Adrenal gland (tissue), 9 donors: ENCODE measurements at regions not wholly inside any gene's neighbourhood (a gene's known extent, or its start where the extent isn't known, plus 50 kb on each side); places are given as distances from the start of the nearest gene placed in this dataset.

ENCODE experiments used
- DNase-seq, 7 donors: peaks; one replicate each; pipeline ENCODE4 v3.0.0-alpha.2; 2019 to 2020
- H3K27ac ChIP-seq, 5 donors: fragments of 200-600 bp; sonication (generic) in 4 of 5; 1 replicate in 3 of 5; 2 replicates in 2 of 5; pipeline versions ENCODE4 v1.5.1 to v1.8.0; 2016 to 2020; ENCODE audit warnings: mild to moderate bottlenecking in 1 of 5
- H3K27me3 ChIP-seq: fragments of 200-600 bp; 2 replicates; pipeline ENCODE4 v1.8.0; 2021
- H3K36me3 ChIP-seq, 2 donors: fragments of 200-600 bp; replicated peaks in 1 of 2; 1 replicate in 1 of 2; 2 replicates in 1 of 2; pipeline versions ENCODE4 v1.5.1 to v1.8.0; 2018 to 2022
- H3K4me1 ChIP-seq, 2 donors: fragments of 200-600 bp; replicated peaks in 1 of 2; 1 replicate in 1 of 2; 2 replicates in 1 of 2; pipeline versions ENCODE4 v1.5.1 to v1.8.0; 2018 to 2021
- H3K4me3 ChIP-seq, 4 donors: fragments of 200-600 bp; sonication (generic) in 3 of 4; one replicate each; pipeline ENCODE4 v1.5.1; 2016 to 2018
- H3K9me3 ChIP-seq, 3 donors: fragments of 200-600 bp; sonication (generic) in 1 of 3; replicated peaks in 1 of 3; 1 replicate in 2 of 3; 2 replicates in 1 of 3; pipeline versions ENCODE4 v1.5.1 to v1.8.0; 2016 to 2021
- POLR2A ChIP-seq, 2 donors: fragments of 450-650 bp; IDR thresholded peaks; one replicate each; pipeline ENCODE4 v1.6.1; 2017; ENCODE audit warnings: antibody characterized with exemption in 2 of 2, mild to moderate bottlenecking in 2 of 2, moderate library complexity in 1 of 2
- WGBS, 4 donors: extraction: QIAGEN DNeasy Blood & Tissue Kit in 2 of 4; methylation state at CpG; one replicate each; pipeline versions ENCODE4 v1.1.5 to v1.1.7; 2013 to 2017; 5-methylcytosine and 5-hydroxymethylcytosine counted together
- intact Hi-C, 2 donors: fragments of 100-400 bp; cut with DNase I; formaldehyde crosslinking; loops; one replicate each; pipeline versions ENCODE4 v1.14.1 to v1.15.0; 2022 to 2023
- microRNA counts, 2 donors: library from miRNA; unstranded; fragments of <30 nt; microRNA quantifications; one replicate each; lab custom pipeline; 2016
- microRNA-seq, 3 donors: library from miRNA; unstranded; fragments of <30 nt; microRNA quantifications; one replicate each; pipeline ENCODE4, GENCODE V29; 2017 to 2020
- small RNA-seq, 2 donors: library from RNA; depleted of rRNA; stranded (forward); fragments of <200 nt; gene quantifications; one replicate each; pipeline ENCODE3, GENCODE V24; 2016
- TF ChIP-seq, protein P1 (sequence below), 6 experiments: fragments of 450-650 bp in 4 of 6; fragments of 200-600 bp in 2 of 6; sonication (generic) in 1 of 6; IDR thresholded peaks; 1 replicate in 5 of 6; 2 replicates in 1 of 6; pipeline versions ENCODE4 v1.5.1 to v1.8.0; 2016 to 2021; ENCODE audit warnings: antibody characterized with exemption in 6 of 6, mild to moderate bottlenecking in 2 of 6, moderate library complexity in 1 of 6
- donor health status: healthy with polysubstance abuse.
- donor health status: Bipolar disorder and iron deficiency.
- donor health status: DM: yes; HTN: yes; CAD: no.
- donor health status: DM: no; HTN: no; CAD: no.
- donor health status: DM: no; HTN: no; CAD: no.

DNA sequence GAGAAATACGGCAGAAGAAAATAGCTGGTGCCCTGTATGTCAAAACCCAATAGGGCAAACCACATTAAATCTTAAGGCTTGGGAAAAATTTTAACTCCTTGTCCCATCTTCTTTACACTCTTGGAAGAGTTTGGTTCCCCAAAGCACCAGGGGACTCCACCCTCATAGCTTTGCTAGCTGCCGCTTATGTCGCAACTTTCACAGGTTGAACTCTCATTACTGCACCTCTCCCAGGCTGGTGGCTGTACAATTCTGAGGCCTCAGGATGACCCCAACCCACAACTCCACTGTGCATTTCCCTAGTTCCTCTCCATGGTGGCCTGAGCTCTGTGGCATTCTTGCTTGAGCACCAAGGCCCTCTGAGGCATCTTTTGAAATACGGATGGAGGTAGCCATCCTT, 1478.8 kb downstream of the FAM133A start:
- WGBS, 4 donors, result 75 to 91% (median 90%) methylated on average over 4 of the region's 4 CpGs
- intact Hi-C loops, result no loop called here

DNA sequence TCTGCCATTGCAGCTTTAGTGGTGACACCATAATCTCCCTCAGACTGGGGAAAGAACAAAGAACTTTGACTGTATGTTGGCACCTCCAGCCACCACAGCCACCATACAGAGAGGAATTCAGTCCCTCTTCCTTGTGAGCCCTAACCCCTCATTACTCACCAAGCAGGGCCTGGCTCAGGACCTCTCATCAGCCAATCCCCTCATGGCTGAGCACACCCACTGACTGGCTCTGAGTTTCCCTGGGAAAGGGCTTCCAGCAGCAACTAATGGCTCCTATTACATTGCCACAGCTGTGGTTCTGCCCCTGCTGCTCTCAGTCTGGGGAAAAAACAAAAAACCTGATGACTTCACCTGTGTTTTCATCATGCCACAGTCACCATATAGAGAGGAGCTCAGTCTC, 1482.6 kb downstream of the FAM133A start:
- no peak for DNase-seq
- peaks cover 9% of the 10 kb centered on the region for H3K27me3 ChIP-seq
- no peaks in the 10 kb centered on the region for H3K36me3 ChIP-seq
- no peaks in the 10 kb centered on the region for H3K4me1 ChIP-seq
- H3K27ac ChIP-seq, result no peak overlapping the region
- intact Hi-C loops, result no loop called here
- no peak overlapping the region for H3K4me3 ChIP-seq
- no peak for TF ChIP-seq POLR2A (IDR thresholded peaks at IDR 0.05)
- TF ChIP-seq, protein P1, sequence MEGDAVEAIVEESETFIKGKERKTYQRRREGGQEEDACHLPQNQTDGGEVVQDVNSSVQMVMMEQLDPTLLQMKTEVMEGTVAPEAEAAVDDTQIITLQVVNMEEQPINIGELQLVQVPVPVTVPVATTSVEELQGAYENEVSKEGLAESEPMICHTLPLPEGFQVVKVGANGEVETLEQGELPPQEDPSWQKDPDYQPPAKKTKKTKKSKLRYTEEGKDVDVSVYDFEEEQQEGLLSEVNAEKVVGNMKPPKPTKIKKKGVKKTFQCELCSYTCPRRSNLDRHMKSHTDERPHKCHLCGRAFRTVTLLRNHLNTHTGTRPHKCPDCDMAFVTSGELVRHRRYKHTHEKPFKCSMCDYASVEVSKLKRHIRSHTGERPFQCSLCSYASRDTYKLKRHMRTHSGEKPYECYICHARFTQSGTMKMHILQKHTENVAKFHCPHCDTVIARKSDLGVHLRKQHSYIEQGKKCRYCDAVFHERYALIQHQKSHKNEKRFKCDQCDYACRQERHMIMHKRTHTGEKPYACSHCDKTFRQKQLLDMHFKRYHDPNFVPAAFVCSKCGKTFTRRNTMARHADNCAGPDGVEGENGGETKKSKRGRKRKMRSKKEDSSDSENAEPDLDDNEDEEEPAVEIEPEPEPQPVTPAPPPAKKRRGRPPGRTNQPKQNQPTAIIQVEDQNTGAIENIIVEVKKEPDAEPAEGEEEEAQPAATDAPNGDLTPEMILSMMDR (IDR thresholded peaks at IDR 0.05), result no peak
- no peaks in the 10 kb centered on the region for H3K9me3 ChIP-seq

More for the DNA sequence above, 1478.8 kb downstream of the FAM133A start:
- Histone ChIP-seq H3K36me3 (no peaks in the 10 kb centered on the region), H3K4me1 (no peaks in the 10 kb centered on the region), H3K4me3 (no peak overlapping the region), H3K27me3 (peaks cover 5% of the 10 kb centered on the region), H3K27ac (no peak overlapping the region), H3K9me3 (no peaks in the 10 kb centered on the region)
- no peak for DNase-seq
- TF ChIP-seq POLR2A (IDR thresholded peaks at IDR 0.05), result no peak
- TF ChIP-seq, protein P1 (IDR thresholded peaks at IDR 0.05), result no peak

MicroRNAs in the stretch of these regions (microRNA counts, 767-probe panel; counts per million panel counts)
- 0 counts per million in 2 donors for microRNA hsa-miR-548m (lab: Ali Mortazavi, UCI)

Small RNA genes lying in the stretch of these regions (microRNA-seq; reads per million reads assigned to microRNA genes)
- 0 reads per million in 3 donors for gene MIR548M

Small RNA genes lying in the stretch of these regions (small RNA-seq; reads per million reads assigned to genes)
- 0 reads per million in 2 donors for gene MIR548M
